GM12872 (cell line): ENCODE measurements at regions not wholly inside any gene's neighbourhood (a gene's known extent, or its start where the extent isn't known, plus 50 kb on each side); places are given as distances from the start of the nearest gene placed in this dataset.

Experiments used
- CTCF ChIP-seq: IDR thresholded peaks from 3 replicates; pipeline ENCODE4 v1.5.1; 2011; ENCODE audit warnings: low read depth, mild to moderate bottlenecking, low read length, moderate library complexity; ENCODE audit not compliant: insufficient read depth

DNA sequence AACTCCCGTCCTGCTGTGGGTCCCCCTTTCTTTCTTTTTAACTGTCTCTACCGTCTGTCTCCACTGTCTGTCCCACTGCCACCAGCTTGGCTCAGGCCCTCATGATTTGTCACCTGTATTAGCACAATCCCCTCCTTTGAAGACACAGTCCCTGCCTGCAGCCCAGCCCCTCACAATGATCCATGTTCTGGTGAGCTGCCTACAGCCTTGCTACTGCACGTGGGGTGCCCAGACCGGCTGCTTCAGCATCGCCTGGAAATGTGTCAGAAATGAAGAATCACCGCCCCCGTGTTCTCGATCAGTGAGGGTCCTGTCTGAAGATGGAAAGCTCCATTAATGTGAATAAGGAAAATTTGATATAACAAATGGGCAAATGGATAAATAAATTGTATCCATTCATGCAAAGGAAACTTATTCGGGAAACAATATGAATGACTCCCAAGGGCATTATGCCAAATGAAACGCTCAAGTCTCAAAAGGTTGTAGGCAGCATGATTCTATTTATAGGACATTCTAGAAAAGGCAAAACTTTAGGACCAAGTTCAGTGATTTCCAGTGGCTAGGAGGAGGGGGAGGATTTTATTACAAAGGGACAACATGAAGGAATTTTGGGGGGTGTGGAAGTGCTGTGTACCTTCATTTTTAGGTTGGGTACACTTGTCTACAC is 59.4 kb upstream of the CD83 start:
- TF ChIP-seq CTCF, result no peak

- TF ChIP-seq CTCF, result no peak
Measured at GRCh38 chr6:14058735-14059134, 58.8 kb upstream of the CD83 start.

DNA sequence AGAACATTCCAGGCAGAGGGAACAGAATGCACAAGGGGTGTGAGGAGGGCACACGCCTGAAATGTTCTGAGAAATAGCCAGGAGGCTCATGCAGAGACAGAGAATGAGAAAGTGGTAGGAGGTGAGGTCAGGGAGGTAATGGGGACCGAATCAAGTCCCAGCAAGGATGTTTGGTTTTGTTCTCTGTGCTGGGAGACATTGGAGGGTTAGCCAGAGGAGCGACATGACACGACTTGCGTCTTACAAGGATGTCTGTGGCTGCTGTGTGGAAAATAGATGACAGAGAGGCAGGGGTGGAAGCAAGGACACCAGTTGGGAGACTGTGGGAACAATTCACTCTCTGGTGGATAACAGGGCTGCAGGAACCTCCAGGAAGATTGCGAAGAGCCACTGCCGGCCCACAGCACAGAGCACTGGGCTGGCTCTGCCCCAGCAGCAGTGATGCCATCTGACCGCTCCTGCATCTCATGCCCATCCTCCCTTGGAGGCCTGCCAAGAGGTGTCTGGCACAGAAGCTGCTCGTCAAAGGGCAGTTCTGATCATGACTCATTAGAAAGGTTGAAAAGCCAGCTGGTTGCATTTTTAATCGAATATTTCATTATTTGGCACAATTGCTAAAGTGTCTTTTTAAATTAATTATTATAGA is 57.7 kb upstream of the CD83 start:
- no peak for TF ChIP-seq CTCF

DNA sequence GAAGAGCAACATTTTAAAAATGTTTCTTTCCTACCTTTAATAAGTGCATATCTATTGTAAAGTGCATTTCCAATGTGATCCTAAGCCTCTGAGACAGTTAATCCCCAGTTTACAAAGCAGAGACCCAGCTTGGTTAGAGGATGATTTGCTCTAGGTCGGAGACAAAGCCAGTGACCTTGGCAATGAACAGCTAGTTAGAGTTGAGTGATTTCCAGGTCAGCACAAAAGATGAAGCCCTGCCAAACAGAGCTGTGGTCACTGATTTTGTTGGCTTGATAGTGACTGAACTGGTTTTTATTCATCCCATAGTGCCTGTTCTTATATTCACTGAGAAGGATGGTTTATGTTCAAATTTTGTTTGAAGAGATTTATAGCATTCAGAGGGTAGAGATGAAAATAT is 56.6 kb upstream of the CD83 start:
- no peak for TF ChIP-seq CTCF

DNA sequence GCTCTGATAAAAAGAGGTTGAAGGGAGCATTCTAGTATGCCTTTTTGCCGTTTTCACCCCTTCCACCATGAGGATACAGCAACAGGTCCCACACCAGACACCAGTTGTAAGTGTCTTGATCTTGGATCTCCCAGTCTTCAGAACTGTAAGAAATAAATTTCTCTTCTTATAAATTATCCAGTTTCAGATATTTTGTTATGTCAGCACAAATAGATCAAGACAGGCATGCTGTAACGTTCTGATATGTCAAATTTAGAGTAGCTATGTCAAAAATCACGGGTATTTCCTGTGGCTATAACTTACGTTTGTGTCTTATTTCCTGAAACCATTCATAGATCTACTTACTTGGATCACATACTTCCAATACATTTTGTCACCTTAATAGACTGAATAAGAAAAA is 55.9 kb upstream of the CD83 start:
- TF ChIP-seq CTCF, result no peak

DNA sequence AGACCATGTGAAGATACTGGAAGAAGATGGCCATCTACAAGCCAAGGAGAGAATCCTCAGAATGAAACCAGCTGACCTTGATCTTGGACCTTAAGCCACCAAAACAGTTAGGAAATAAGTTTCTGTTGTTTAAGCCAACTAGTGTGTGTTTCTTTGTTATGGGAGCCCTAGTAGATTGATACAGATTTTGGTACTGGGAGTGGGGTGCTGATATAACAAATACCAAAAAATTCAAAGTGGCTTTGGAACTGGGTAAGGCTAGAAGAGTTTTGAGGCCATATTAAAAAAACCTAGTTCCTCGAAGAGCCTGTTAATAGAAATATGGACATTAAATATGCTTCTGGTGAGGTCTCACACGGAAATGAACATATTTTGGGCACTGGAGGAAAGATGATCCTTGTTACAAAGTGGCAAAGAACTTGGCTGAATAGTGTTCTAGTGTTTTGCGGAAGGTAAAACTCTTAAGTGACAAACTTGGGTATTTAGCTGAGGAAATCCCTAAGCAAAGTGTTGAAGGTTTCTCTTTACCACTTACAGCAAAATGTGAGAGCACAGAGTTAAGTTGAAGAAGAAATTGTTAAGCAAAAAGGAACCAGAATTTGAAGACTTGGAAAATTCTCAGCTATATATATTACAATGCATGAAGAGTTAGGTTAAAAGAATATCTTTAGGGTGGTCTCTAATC is 55.1 kb upstream of the CD83 start:
- TF ChIP-seq CTCF, result no peak

GRCh38 chr6:14063756-14064155 is 53.8 kb upstream of the CD83 start:
- no peak for TF ChIP-seq CTCF
